ENCODE measurements at regions not wholly inside any gene's neighbourhood (a gene's known extent, or its start where the extent isn't known, plus 50 kb on each side); places are given as distances from the start of the nearest gene placed in this dataset.

GRCh38 chr5:67297802-67298532 lies 101.4 kb upstream of the CD180 start:
- H3K4me1 ChIP-seq (ENCODE audit: control insufficient read depth, insufficient read depth, low read length, unreplicated experiment) = peaks cover 36% of the 10 kb centered on the region
- no peak overlapping the region for H3K27ac ChIP-seq (ENCODE audit: low read depth, low read length)
- H3K36me3 ChIP-seq (ENCODE audit: insufficient read depth, low read length) = no peaks in the 10 kb centered on the region
- no peak overlapping the region for H3K4me3 ChIP-seq (ENCODE audit: low read depth, low read length)
- H3K27me3 ChIP-seq (ENCODE audit: insufficient read depth, low read length) = no peaks in the 10 kb centered on the region
- no peak overlapping the region for H2AFZ ChIP-seq (ENCODE audit: low read length, unreplicated experiment)
- H3K79me2 ChIP-seq (ENCODE audit: control insufficient read depth, insufficient read depth, low read length, unreplicated experiment) = no peaks in the 10 kb centered on the region

- Histone ChIP-seq H2AFZ (ENCODE audit: low read length, unreplicated experiment) (no peak overlapping the region), H3K4me3 (ENCODE audit: low read depth, low read length) (no peak overlapping the region), H3K4me1 (ENCODE audit: control insufficient read depth, insufficient read depth, low read length, unreplicated experiment) (peaks cover 31% of the 10 kb centered on the region), H3K27ac (ENCODE audit: low read depth, low read length) (no peak overlapping the region), H3K79me2 (ENCODE audit: control insufficient read depth, insufficient read depth, low read length, unreplicated experiment) (no peaks in the 10 kb centered on the region), H3K36me3 (ENCODE audit: insufficient read depth, low read length) (no peaks in the 10 kb centered on the region), H3K27me3 (ENCODE audit: insufficient read depth, low read length) (no peaks in the 10 kb centered on the region)
These were observed 100.8 kb upstream of the CD180 start for GRCh38 chr5:67297376-67297775.

- Histone ChIP-seq H3K27ac (ENCODE audit: low read depth, low read length) (no peak overlapping the region), H3K4me3 (ENCODE audit: low read depth, low read length) (no peak overlapping the region), H3K36me3 (ENCODE audit: insufficient read depth, low read length) (no peaks in the 10 kb centered on the region), H3K27me3 (ENCODE audit: insufficient read depth, low read length) (no peaks in the 10 kb centered on the region), H3K4me1 (ENCODE audit: control insufficient read depth, insufficient read depth, low read length, unreplicated experiment) (peaks cover 8% of the 10 kb centered on the region), H3K79me2 (ENCODE audit: control insufficient read depth, insufficient read depth, low read length, unreplicated experiment) (no peaks in the 10 kb centered on the region), H2AFZ (ENCODE audit: low read length, unreplicated experiment) (no peak overlapping the region)
These were observed 97.8 kb upstream of the CD180 start for GRCh38 chr5:67294266-67294938.

GRCh38 chr5:67293226-67293625 lies 96.6 kb upstream of the CD180 start:
- peaks cover 17% of the 10 kb centered on the region for H3K4me1 ChIP-seq (ENCODE audit: control insufficient read depth, insufficient read depth, low read length, unreplicated experiment)
- no peaks in the 10 kb centered on the region for H3K79me2 ChIP-seq (ENCODE audit: control insufficient read depth, insufficient read depth, low read length, unreplicated experiment)
- H3K27ac ChIP-seq (ENCODE audit: low read depth, low read length) = no peak overlapping the region
- H3K36me3 ChIP-seq (ENCODE audit: insufficient read depth, low read length) = no peaks in the 10 kb centered on the region
- H3K27me3 ChIP-seq (ENCODE audit: insufficient read depth, low read length) = no peaks in the 10 kb centered on the region
- H2AFZ ChIP-seq (ENCODE audit: low read length, unreplicated experiment) = no peak overlapping the region
- no peak overlapping the region for H3K4me3 ChIP-seq (ENCODE audit: low read depth, low read length)

- H3K36me3 ChIP-seq (ENCODE audit: insufficient read depth, low read length) = no peaks in the 10 kb centered on the region
- no peak overlapping the region for H2AFZ ChIP-seq (ENCODE audit: low read length, unreplicated experiment)
- no peaks in the 10 kb centered on the region for H3K27me3 ChIP-seq (ENCODE audit: insufficient read depth, low read length)
- H3K4me1 ChIP-seq (ENCODE audit: control insufficient read depth, insufficient read depth, low read length, unreplicated experiment) = peaks cover 25% of the 10 kb centered on the region
- H3K27ac ChIP-seq (ENCODE audit: low read depth, low read length) = no peak overlapping the region
- H3K4me3 ChIP-seq (ENCODE audit: low read depth, low read length) = no peak overlapping the region
- H3K79me2 ChIP-seq (ENCODE audit: control insufficient read depth, insufficient read depth, low read length, unreplicated experiment) = no peaks in the 10 kb centered on the region
These were observed 95.8 kb upstream of the CD180 start for GRCh38 chr5:67292201-67292940.

- Histone ChIP-seq H3K4me3 (ENCODE audit: low read depth, low read length) (no peak overlapping the region), H3K27me3 (ENCODE audit: insufficient read depth, low read length) (no peaks in the 10 kb centered on the region), H3K36me3 (ENCODE audit: insufficient read depth, low read length) (no peaks in the 10 kb centered on the region), H2AFZ (ENCODE audit: low read length, unreplicated experiment) (no peak overlapping the region), H3K27ac (ENCODE audit: low read depth, low read length) (no peak overlapping the region), H3K4me1 (ENCODE audit: control insufficient read depth, insufficient read depth, low read length, unreplicated experiment) (peaks cover 25% of the 10 kb centered on the region), H3K79me2 (ENCODE audit: control insufficient read depth, insufficient read depth, low read length, unreplicated experiment) (no peaks in the 10 kb centered on the region)
These were observed 95.1 kb upstream of the CD180 start for GRCh38 chr5:67291671-67292070.

- no peaks in the 10 kb centered on the region for H3K79me2 ChIP-seq (ENCODE audit: control insufficient read depth, insufficient read depth, low read length, unreplicated experiment)
- H3K27ac ChIP-seq (ENCODE audit: low read depth, low read length) = no peak overlapping the region
- H2AFZ ChIP-seq (ENCODE audit: low read length, unreplicated experiment) = no peak overlapping the region
- no peaks in the 10 kb centered on the region for H3K27me3 ChIP-seq (ENCODE audit: insufficient read depth, low read length)
- peaks cover 25% of the 10 kb centered on the region for H3K4me1 ChIP-seq (ENCODE audit: control insufficient read depth, insufficient read depth, low read length, unreplicated experiment)
- no peaks in the 10 kb centered on the region for H3K36me3 ChIP-seq (ENCODE audit: insufficient read depth, low read length)
- H3K4me3 ChIP-seq (ENCODE audit: low read depth, low read length) = no peak overlapping the region
These were observed 94.5 kb upstream of the CD180 start for GRCh38 chr5:67291066-67291465.

GRCh38 chr5:67290655-67291054 lies 94.1 kb upstream of the CD180 start:
- H3K4me3 ChIP-seq (ENCODE audit: low read depth, low read length) = no peak overlapping the region
- no peak overlapping the region for H2AFZ ChIP-seq (ENCODE audit: low read length, unreplicated experiment)
- no peaks in the 10 kb centered on the region for H3K79me2 ChIP-seq (ENCODE audit: control insufficient read depth, insufficient read depth, low read length, unreplicated experiment)
- no peaks in the 10 kb centered on the region for H3K27me3 ChIP-seq (ENCODE audit: insufficient read depth, low read length)
- H3K27ac ChIP-seq (ENCODE audit: low read depth, low read length) = no peak overlapping the region
- H3K36me3 ChIP-seq (ENCODE audit: insufficient read depth, low read length) = no peaks in the 10 kb centered on the region
- peaks cover 25% of the 10 kb centered on the region for H3K4me1 ChIP-seq (ENCODE audit: control insufficient read depth, insufficient read depth, low read length, unreplicated experiment)

GRCh38 chr5:67289763-67290521 lies 93.3 kb upstream of the CD180 start:
- Histone ChIP-seq H3K4me3 (ENCODE audit: low read depth, low read length) (no peak overlapping the region), H3K27ac (ENCODE audit: low read depth, low read length) (no peak overlapping the region), H3K27me3 (ENCODE audit: insufficient read depth, low read length) (no peaks in the 10 kb centered on the region), H3K79me2 (ENCODE audit: control insufficient read depth, insufficient read depth, low read length, unreplicated experiment) (no peaks in the 10 kb centered on the region), H3K36me3 (ENCODE audit: insufficient read depth, low read length) (no peaks in the 10 kb centered on the region), H3K4me1 (ENCODE audit: control insufficient read depth, insufficient read depth, low read length, unreplicated experiment) (peaks cover 25% of the 10 kb centered on the region), H2AFZ (ENCODE audit: low read length, unreplicated experiment) (no peak overlapping the region)

- H3K79me2 ChIP-seq (ENCODE audit: control insufficient read depth, insufficient read depth, low read length, unreplicated experiment) = no peaks in the 10 kb centered on the region
- H3K4me1 ChIP-seq (ENCODE audit: control insufficient read depth, insufficient read depth, low read length, unreplicated experiment) = peaks cover 33% of the 10 kb centered on the region
These were observed 91.1 kb upstream of the CD180 start for GRCh38 chr5:67287510-67288268.

More at GRCh38 chr5:67287510-67288268, 91.1 kb upstream of the CD180 start:
- Histone ChIP-seq H3K4me3 (ENCODE audit: low read depth, low read length) (no peak overlapping the region), H3K27ac (ENCODE audit: low read depth, low read length) (no peak overlapping the region), H3K27me3 (ENCODE audit: insufficient read depth, low read length) (no peaks in the 10 kb centered on the region), H3K36me3 (ENCODE audit: insufficient read depth, low read length) (no peaks in the 10 kb centered on the region), H2AFZ (ENCODE audit: low read length, unreplicated experiment) (no peak overlapping the region)
